NCI-H146 (cell line): ENCODE measurements at regions not wholly inside any gene's neighbourhood (a gene's known extent, or its start where the extent isn't known, plus 50 kb on each side); places are given as distances from the start of the nearest gene placed in this dataset.
A peak's percentile ranks its signal among the peaks of the same experiment; 100 is the strongest.

ENCODE experiments used
- DNase-seq: peaks from one replicate; lab custom pipeline; 2025; lab: John Stamatoyannopoulos, UW

GRCh38 chr7:21146642-21147423 is 281.1 kb upstream of the SP4 start:
- DNase-seq = no peak

GRCh38 chr7:21149809-21150208 is 278.1 kb upstream of the SP4 start:
- peak; percentile 49 for DNase-seq

- DNase-seq = no peak
Observed at GRCh38 chr7:21154614-21155013, 273.3 kb upstream of the SP4 start.

- DNase-seq = no peak
Observed at GRCh38 chr7:21159506-21159905, 268.4 kb upstream of the SP4 start.

- no peak for DNase-seq
Observed at GRCh38 chr7:21160401-21160800, 267.5 kb upstream of the SP4 start.

GRCh38 chr7:21167942-21168341 is 259.9 kb upstream of the SP4 start:
- no peak for DNase-seq

- peak; percentile 93 for DNase-seq
Observed at GRCh38 chr7:21169667-21170580, 258.0 kb upstream of the SP4 start.

GRCh38 chr7:21172800-21173199 is 255.1 kb upstream of the SP4 start:
- no peak for DNase-seq

GRCh38 chr7:21173436-21173835 is 254.4 kb upstream of the SP4 start:
- no peak for DNase-seq

- DNase-seq = no peak
Observed at GRCh38 chr7:21175714-21176113, 252.2 kb upstream of the SP4 start.

GRCh38 chr7:21184942-21185652 is 242.8 kb upstream of the SP4 start:
- no peak for DNase-seq

GRCh38 chr7:21185653-21186265 is 242.1 kb upstream of the SP4 start:
- DNase-seq = no peak

GRCh38 chr7:21191321-21192073 is 236.4 kb upstream of the SP4 start:
- no peak for DNase-seq

GRCh38 chr7:21192657-21193056 is 235.2 kb upstream of the SP4 start:
- DNase-seq = no peak

GRCh38 chr7:21193895-21194294 is 234.0 kb upstream of the SP4 start:
- DNase-seq = no peak

- DNase-seq = no peak
Observed at GRCh38 chr7:21194936-21195335, 232.9 kb upstream of the SP4 start.

GRCh38 chr7:21198921-21199320 is 229.0 kb upstream of the SP4 start:
- DNase-seq = no peak

GRCh38 chr7:21200503-21200902 is 227.4 kb upstream of the SP4 start:
- DNase-seq = no peak

GRCh38 chr7:21214657-21215056 is 213.2 kb upstream of the SP4 start:
- DNase-seq = no peak

- no peak for DNase-seq
Observed at GRCh38 chr7:21215307-21215706, 212.6 kb upstream of the SP4 start.

- no peak for DNase-seq
Observed at GRCh38 chr7:21217365-21217764, 210.5 kb upstream of the SP4 start.
